ENCODE measurements at regions not wholly inside any gene's neighbourhood (a gene's known extent, or its start where the extent isn't known, plus 50 kb on each side); places are given as distances from the start of the nearest gene placed in this dataset.

- no peak for FAIRE-seq
- no peak for TF ChIP-seq CTCF (IDR thresholded peaks at IDR 0.05; ENCODE audit: insufficient read depth, missing control alignments)
- no peak for DNase-seq (ENCODE audit: insufficient read length, low spot score)
Observed at GRCh38 chr6:4641461-4641860, 134.7 kb upstream of the CDYL start.

GRCh38 chr6:4640139-4640538 is 136.1 kb upstream of the CDYL start:
- no peak for FAIRE-seq
- TF ChIP-seq CTCF (IDR thresholded peaks at IDR 0.05; ENCODE audit: insufficient read depth, missing control alignments): no peak
- DNase-seq (ENCODE audit: insufficient read length, low spot score): no peak

- FAIRE-seq (no peak), DNase-seq (ENCODE audit: insufficient read length, low spot score) (no peak)
- no peak for TF ChIP-seq CTCF (IDR thresholded peaks at IDR 0.05; ENCODE audit: insufficient read depth, missing control alignments)
Observed at GRCh38 chr6:4638641-4639040, 137.6 kb upstream of the CDYL start.

GRCh38 chr6:4637691-4638433 is 138.3 kb upstream of the CDYL start:
- FAIRE-seq (no peak), DNase-seq (ENCODE audit: insufficient read length, low spot score) (no peak)
- no peak for TF ChIP-seq CTCF (IDR thresholded peaks at IDR 0.05; ENCODE audit: insufficient read depth, missing control alignments)

GRCh38 chr6:4636881-4637224 is 139.4 kb upstream of the CDYL start:
- DNase-seq (ENCODE audit: insufficient read length, low spot score) (no peak), FAIRE-seq (no peak)
- no peak for TF ChIP-seq CTCF (IDR thresholded peaks at IDR 0.05; ENCODE audit: insufficient read depth, missing control alignments)

GRCh38 chr6:4636191-4636880 is 139.9 kb upstream of the CDYL start:
- no peak for FAIRE-seq
- no peak for TF ChIP-seq CTCF (IDR thresholded peaks at IDR 0.05; ENCODE audit: insufficient read depth, missing control alignments)
- no peak for DNase-seq (ENCODE audit: insufficient read length, low spot score)

- TF ChIP-seq CTCF (IDR thresholded peaks at IDR 0.05; ENCODE audit: insufficient read depth, missing control alignments): no peak
- FAIRE-seq (no peak), DNase-seq (ENCODE audit: insufficient read length, low spot score) (no peak)
Observed at GRCh38 chr6:4635666-4636065, 140.5 kb upstream of the CDYL start.

All from D721Med (cell line).